AG04450 (cell line): ENCODE measurements at regions not wholly inside any gene's neighbourhood (a gene's known extent, or its start where the extent isn't known, plus 50 kb on each side); places are given as distances from the start of the nearest gene placed in this dataset.

ENCODE experiments used
- CTCF ChIA-PET: fragments of 300-600, 350-600 bp; formaldehyde crosslinking; extraction: SDS; loops from one replicate; lab custom pipeline; 2022; ENCODE audit warnings: antibody characterized with exemption, inconsistent platforms; lab: Charles Lee
- POLR2A ChIA-PET: fragments of 350-600 bp; formaldehyde crosslinking; extraction: SDS; loops from one replicate; lab custom pipeline; 2021; ENCODE audit warnings: antibody characterized with exemption, inconsistent platforms; lab: Yijun Ruan, JAX
- DNase-seq: peaks from one replicate; pipeline ENCODE4 v3.0.0-alpha.2; 2011; ENCODE audit warnings: low read depth, low spot score
- H3K27ac ChIP-seq: one replicate; pipeline ENCODE4 v1.5.1; 2012; ENCODE audit warnings: low read depth, low read length, control low read depth
- H3K27me3 ChIP-seq: one replicate; pipeline ENCODE4 v1.6.0; 2012; ENCODE audit warnings: low read length; ENCODE audit not compliant: control insufficient read depth, insufficient read depth
- H3K4me3 ChIP-seq: 2 replicates; pipeline ENCODE4 v1.5.1; 2011; ENCODE audit warnings: mild to moderate bottlenecking, low read depth, low read length, control low read depth
- H3K9me3 ChIP-seq: 2 replicates; pipeline ENCODE4 v1.5.1; 2012; ENCODE audit warnings: low read length; ENCODE audit not compliant: control insufficient read depth, insufficient read depth
- TF ChIP-seq, protein P1 (sequence below): IDR thresholded peaks from 2 replicates; pipeline ENCODE4 v1.5.1; 2011; ENCODE audit warnings: low read depth, low read length, control low read depth, inconsistent platforms

- no peak overlapping the region for H3K27ac ChIP-seq
- H3K27me3 ChIP-seq: peaks cover 19% of the 10 kb centered on the region
- DNase-seq: no peak
- POLR2A ChIA-PET: no interaction called here
- H3K4me3 ChIP-seq: no peak overlapping the region
- no peaks in the 10 kb centered on the region for H3K9me3 ChIP-seq
- CTCF ChIA-PET: interaction anchor here (1.0 to 1.9 kb wide), 2 partner anchors 24 to 49 kb away, joined by 3 to 7 read pairs; no protein-coding TSS in a partner anchor
- TF ChIP-seq, protein P1, sequence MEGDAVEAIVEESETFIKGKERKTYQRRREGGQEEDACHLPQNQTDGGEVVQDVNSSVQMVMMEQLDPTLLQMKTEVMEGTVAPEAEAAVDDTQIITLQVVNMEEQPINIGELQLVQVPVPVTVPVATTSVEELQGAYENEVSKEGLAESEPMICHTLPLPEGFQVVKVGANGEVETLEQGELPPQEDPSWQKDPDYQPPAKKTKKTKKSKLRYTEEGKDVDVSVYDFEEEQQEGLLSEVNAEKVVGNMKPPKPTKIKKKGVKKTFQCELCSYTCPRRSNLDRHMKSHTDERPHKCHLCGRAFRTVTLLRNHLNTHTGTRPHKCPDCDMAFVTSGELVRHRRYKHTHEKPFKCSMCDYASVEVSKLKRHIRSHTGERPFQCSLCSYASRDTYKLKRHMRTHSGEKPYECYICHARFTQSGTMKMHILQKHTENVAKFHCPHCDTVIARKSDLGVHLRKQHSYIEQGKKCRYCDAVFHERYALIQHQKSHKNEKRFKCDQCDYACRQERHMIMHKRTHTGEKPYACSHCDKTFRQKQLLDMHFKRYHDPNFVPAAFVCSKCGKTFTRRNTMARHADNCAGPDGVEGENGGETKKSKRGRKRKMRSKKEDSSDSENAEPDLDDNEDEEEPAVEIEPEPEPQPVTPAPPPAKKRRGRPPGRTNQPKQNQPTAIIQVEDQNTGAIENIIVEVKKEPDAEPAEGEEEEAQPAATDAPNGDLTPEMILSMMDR: no peak
Measured at GRCh38 chr5:154544646-154545045, 66.6 kb upstream of the HAND1 start.

- Histone ChIP-seq H3K27ac (no peak overlapping the region), H3K4me3 (no peak overlapping the region), H3K27me3 (peaks cover 22% of the 10 kb centered on the region), H3K9me3 (no peaks in the 10 kb centered on the region)
- POLR2A ChIA-PET: no interaction called here
- TF ChIP-seq, protein P1: no peak
- DNase-seq: no peak
- CTCF ChIA-PET: interaction anchor here (1.9 kb wide), 1 partner anchor 22 kb away, joined by 7 read pairs; no protein-coding TSS in a partner anchor
Measured at GRCh38 chr5:154543380-154543779, 65.4 kb upstream of the HAND1 start.

GRCh38 chr5:154542581-154542980 lies 64.6 kb upstream of the HAND1 start:
- ChIA-PET POLR2A (no interaction called here), CTCF (no interaction called here)
- TF ChIP-seq, protein P1: no peak
- no peak overlapping the region for H3K4me3 ChIP-seq
- H3K27ac ChIP-seq: no peak overlapping the region
- peaks cover 22% of the 10 kb centered on the region for H3K27me3 ChIP-seq
- H3K9me3 ChIP-seq: no peaks in the 10 kb centered on the region
- DNase-seq: no peak

GRCh38 chr5:154542000-154542399 lies 64.0 kb upstream of the HAND1 start:
- ChIA-PET POLR2A (no interaction called here), CTCF (no interaction called here)
- Histone ChIP-seq H3K4me3 (no peak overlapping the region), H3K27ac (no peak overlapping the region), H3K9me3 (no peaks in the 10 kb centered on the region), H3K27me3 (peaks cover 20% of the 10 kb centered on the region)
- TF ChIP-seq, protein P1: no peak
- no peak for DNase-seq

DNA sequence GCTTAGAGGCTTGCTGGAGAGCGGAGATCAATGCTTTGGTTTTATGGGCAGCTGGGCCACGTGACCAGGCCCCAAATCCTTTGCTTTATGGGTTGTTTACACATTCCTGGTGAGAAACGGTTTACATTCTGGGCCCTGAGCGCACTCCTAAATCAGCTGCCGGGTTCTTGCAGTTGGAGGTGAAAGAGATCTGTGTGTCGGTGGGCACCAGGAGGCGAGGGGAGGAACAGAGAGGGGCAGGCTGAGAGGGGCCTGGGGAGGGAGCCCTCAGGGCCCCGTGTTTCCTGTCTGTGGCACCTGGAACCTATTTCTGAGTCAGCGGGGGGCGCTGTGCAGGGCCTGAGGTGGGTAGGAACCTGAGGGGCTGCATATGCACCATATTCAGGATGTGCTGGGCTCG lies 63.5 kb upstream of the HAND1 start:
- no peaks in the 10 kb centered on the region for H3K9me3 ChIP-seq
- ChIA-PET POLR2A (no interaction called here), CTCF (no interaction called here)
- peaks cover 19% of the 10 kb centered on the region for H3K27me3 ChIP-seq
- no peak overlapping the region for H3K27ac ChIP-seq
- H3K4me3 ChIP-seq: no peak overlapping the region
- DNase-seq: no peak
- TF ChIP-seq, protein P1: no peak
